Breast epithelium (tissue), 4 donors: ENCODE measurements at regions not wholly inside any gene's neighbourhood (a gene's known extent, or its start where the extent isn't known, plus 50 kb on each side); places are given as distances from the start of the nearest gene placed in this dataset.
"Not testable (repeated sequence)": the region's sequence is repeated elsewhere in the genome, so short reads cannot be mapped to it uniquely, and the experiment has no call there.

Experiments used
- DNase-seq, 2 donors: peaks; one replicate each; pipeline ENCODE4 v3.0.0-alpha.2; 2019; ENCODE audit warnings: low spot score in 2 of 2
- H3K27ac ChIP-seq, 2 donors: fragments of 200-600 bp; sonication (generic) in 1 of 2; one replicate each; pipeline ENCODE4 v1.5.1; 2016 to 2019; ENCODE audit warnings: mild to moderate bottlenecking in 1 of 2
- H3K27me3 ChIP-seq, 2 donors: fragments of 200-600 bp; sonication (generic) in 1 of 2; one replicate each; pipeline versions ENCODE4 v1.5.1 to v1.6.0; 2017 to 2019; ENCODE audit warnings: control low read depth in 1 of 2, mild to moderate bottlenecking in 1 of 2
- H3K36me3 ChIP-seq: fragments of 200-600 bp; one replicate; pipeline ENCODE4 v1.5.1; 2019
- H3K4me1 ChIP-seq, 2 donors: fragments of 200-600 bp; sonication (generic); one replicate each; pipeline ENCODE4 v1.5.1; 2016 to 2019; ENCODE audit warnings: control low read depth in 1 of 2
- H3K4me3 ChIP-seq, 3 donors: fragments of 200-600 bp; sonication (generic); 1 replicate in 2 of 3; 2 replicates in 1 of 3; pipeline ENCODE4 v1.5.1; 2016 to 2019; ENCODE audit warnings: mild to moderate bottlenecking in 3 of 3, moderate library complexity in 2 of 3
- H3K9me3 ChIP-seq, 2 donors: fragments of 200-600 bp; sonication (generic) in 1 of 2; one replicate each; pipeline ENCODE4 v1.5.1; 2016 to 2019; ENCODE audit warnings: control low read depth in 1 of 2
- POLR2A ChIP-seq: fragments of 450-650 bp; IDR thresholded peaks from one replicate; pipeline ENCODE4 v1.6.1; 2016; ENCODE audit warnings: antibody characterized with exemption, mild to moderate bottlenecking, moderate library complexity
- POLR2AphosphoS5 ChIP-seq, 3 donors: sonication (generic); formaldehyde crosslinking; IDR thresholded peaks; one replicate each; pipeline ENCODE4 v1.6.1; 2017; ENCODE audit warnings: antibody characterized with exemption in 3 of 3
- intact Hi-C: fragments of 100-400 bp; cut with DNase I; formaldehyde crosslinking; loops from one replicate; pipeline ENCODE4 v1.15.1; 2023; ENCODE audit warnings: low total_unique reads
- TF ChIP-seq, protein P1 (sequence below), 3 donors: fragments of 450-650 bp; IDR thresholded peaks; one replicate each; pipeline ENCODE4 v1.5.1; 2016 to 2017; ENCODE audit warnings: antibody characterized with exemption in 3 of 3, mild to moderate bottlenecking in 3 of 3, moderate library complexity in 3 of 3

DNA sequence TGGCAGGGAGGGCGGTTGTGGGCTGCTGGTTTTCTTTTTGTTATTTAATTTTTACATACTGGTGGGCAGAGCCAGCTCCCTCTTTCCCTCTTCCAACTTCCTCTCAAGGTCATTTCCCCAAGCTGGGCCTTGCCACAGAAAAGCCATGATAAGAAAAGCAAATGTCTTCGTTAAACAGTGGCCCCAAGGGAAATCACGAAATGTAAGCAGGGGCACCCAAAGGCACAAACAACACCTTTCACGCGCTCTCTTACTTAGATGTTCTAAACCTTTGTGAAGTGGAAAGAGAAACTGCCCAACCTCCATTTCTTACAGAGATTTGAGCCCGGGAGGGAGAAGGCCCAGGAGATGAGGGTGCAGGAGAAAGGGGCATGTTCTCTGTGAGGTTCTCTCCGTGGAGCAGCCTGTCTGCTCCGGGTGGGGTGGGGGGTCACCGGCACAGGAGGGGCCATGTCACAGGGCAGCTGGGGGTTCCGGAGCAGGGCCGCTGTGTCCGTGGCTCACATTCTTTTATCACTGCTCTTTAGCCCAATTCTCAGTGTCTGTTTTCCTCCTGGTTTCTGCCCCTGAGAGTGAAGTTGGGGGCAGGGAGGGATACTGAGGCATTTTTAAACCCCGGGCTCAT lies 190.7 kb upstream of the GATA6 start:
- TF ChIP-seq, protein P1, sequence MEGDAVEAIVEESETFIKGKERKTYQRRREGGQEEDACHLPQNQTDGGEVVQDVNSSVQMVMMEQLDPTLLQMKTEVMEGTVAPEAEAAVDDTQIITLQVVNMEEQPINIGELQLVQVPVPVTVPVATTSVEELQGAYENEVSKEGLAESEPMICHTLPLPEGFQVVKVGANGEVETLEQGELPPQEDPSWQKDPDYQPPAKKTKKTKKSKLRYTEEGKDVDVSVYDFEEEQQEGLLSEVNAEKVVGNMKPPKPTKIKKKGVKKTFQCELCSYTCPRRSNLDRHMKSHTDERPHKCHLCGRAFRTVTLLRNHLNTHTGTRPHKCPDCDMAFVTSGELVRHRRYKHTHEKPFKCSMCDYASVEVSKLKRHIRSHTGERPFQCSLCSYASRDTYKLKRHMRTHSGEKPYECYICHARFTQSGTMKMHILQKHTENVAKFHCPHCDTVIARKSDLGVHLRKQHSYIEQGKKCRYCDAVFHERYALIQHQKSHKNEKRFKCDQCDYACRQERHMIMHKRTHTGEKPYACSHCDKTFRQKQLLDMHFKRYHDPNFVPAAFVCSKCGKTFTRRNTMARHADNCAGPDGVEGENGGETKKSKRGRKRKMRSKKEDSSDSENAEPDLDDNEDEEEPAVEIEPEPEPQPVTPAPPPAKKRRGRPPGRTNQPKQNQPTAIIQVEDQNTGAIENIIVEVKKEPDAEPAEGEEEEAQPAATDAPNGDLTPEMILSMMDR (IDR thresholded peaks at IDR 0.05) = no peak
- no peak for TF ChIP-seq POLR2AphosphoS5 (IDR thresholded peaks at IDR 0.05)
- no peak for TF ChIP-seq POLR2A
- no peak for DNase-seq
- Histone ChIP-seq H3K27ac (no peak overlapping the region), H3K9me3 (no peaks in the 10 kb centered on the region), H3K27me3 (no peaks in the 10 kb centered on the region), H3K36me3 (no peaks in the 10 kb centered on the region), H3K4me1 (no peaks in the 10 kb centered on the region), H3K4me3 (no peak overlapping the region)
- intact Hi-C loops = no loop called here

DNA sequence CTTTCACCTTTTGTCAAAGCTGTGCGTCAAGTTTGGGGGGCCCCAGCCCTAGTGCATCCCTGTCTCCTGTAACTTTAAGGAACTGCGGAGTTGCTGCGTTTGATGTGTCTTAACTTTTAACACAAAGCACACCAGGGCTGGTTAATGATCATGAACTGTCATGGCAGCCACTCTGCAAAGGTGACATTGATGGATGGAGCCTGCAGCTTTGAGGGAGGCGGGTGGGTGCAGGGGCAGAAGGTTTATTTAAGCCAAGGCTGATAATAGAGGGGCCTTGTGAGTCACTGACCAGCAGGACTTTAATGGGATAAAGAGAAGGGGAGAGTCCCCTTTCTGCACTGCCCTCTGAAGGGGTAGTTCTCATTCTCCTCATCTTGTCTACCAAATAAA lies 190.2 kb upstream of the GATA6 start:
- H3K36me3 ChIP-seq = no peaks in the 10 kb centered on the region
- intact Hi-C loops = no loop called here

DNA sequence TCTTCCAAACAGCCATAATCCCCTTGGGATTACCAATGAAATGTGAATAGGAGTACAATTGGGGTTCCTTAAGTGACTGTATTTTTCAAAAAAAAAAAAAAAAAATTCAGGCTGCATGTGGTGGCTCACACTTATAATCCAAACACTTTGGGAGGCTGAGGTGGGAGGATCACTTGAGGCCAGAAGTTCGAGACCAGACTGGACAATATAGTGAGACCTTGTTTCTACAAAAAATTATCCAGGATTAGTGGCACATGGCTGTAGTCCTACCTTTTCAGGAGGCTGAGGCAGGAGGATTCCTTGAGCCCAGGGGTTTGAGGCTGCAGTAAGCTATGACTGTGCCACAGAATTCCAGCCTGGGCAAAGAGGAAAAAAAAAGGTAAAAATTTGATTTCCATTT lies 189.6 kb upstream of the GATA6 start:
- intact Hi-C loops = no loop called here
- no peak for DNase-seq

More for the DNA sequence above, 190.2 kb upstream of the GATA6 start:
- Histone ChIP-seq H3K27me3 (no peaks in the 10 kb centered on the region), H3K9me3 (no peaks in the 10 kb centered on the region), H3K4me3 (no peak overlapping the region), H3K4me1 (no peaks in the 10 kb centered on the region), H3K27ac (no peak overlapping the region)
- no peak for DNase-seq
- TF ChIP-seq POLR2A (no peak), POLR2AphosphoS5 (IDR thresholded peaks at IDR 0.05) (no peak)
- TF ChIP-seq, protein P1 (IDR thresholded peaks at IDR 0.05) = no peak

DNA sequence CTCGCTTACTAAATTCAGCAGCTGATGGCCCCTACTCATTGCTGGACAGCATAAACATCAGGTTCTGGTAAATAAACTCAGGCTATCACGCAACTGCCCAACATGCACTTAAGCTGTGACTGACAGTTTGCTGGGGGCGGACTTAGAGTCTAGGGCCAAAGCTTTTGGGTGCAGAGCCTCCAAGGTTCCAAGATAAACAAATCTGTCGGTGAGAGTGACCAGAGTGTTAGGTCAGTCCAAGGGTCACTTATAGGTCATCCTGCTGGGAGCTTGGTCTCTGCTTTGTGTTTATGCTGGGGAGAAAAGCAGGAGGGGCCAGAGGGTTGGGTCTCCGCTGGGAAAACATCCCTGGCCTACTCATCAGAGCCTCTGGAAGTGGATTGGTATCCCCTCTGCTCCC lies 188.6 kb upstream of the GATA6 start:
- no peak overlapping the region for H3K4me3 ChIP-seq
- no peak overlapping the region for H3K27ac ChIP-seq
- no peak for DNase-seq
- H3K4me1 ChIP-seq = no peaks in the 10 kb centered on the region
- intact Hi-C loops = no loop called here
- H3K36me3 ChIP-seq = no peaks in the 10 kb centered on the region
- TF ChIP-seq, protein P1 (IDR thresholded peaks at IDR 0.05) = no peak
- no peak for TF ChIP-seq POLR2A
- TF ChIP-seq POLR2AphosphoS5 (IDR thresholded peaks at IDR 0.05) = no peak
- no peaks in the 10 kb centered on the region for H3K27me3 ChIP-seq
- H3K9me3 ChIP-seq = no peaks in the 10 kb centered on the region

More for the DNA sequence above, 189.6 kb upstream of the GATA6 start:
- Histone ChIP-seq H3K4me3 (no peak overlapping the region), H3K27ac (no peak overlapping the region), H3K27me3 (no peaks in the 10 kb centered on the region), H3K9me3 (no peaks in the 10 kb centered on the region), H3K4me1 (no peaks in the 10 kb centered on the region), H3K36me3 (no peaks in the 10 kb centered on the region)
- TF ChIP-seq POLR2A = no peak
- TF ChIP-seq POLR2AphosphoS5 (IDR thresholded peaks at IDR 0.05) = no peak
- TF ChIP-seq, protein P1 (IDR thresholded peaks at IDR 0.05) = no peak

DNA sequence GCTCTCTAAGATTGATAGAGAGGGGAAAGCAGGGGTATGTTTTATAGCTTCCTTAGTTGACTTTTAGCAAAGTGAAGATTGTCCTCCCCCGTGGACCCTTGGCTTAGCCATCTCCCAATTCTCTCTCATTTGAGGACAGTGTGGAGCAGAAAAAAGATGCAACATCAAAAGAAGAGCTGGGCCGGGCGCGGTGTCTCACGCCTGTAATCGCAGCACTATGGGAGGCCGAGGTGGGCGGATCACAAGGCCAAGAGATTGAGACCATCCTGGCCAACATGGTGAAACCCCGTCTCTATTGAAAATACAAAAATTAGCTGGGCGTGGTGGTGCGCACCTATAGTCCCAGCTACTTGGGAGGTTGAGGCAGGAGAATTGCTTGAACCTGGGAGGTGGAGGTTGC lies 187.9 kb upstream of the GATA6 start:
- intact Hi-C loops, H3K27ac ChIP-seq, H3K27me3 ChIP-seq, DNase-seq, H3K4me3 ChIP-seq, H3K4me1 ChIP-seq, H3K9me3 ChIP-seq, H3K36me3 ChIP-seq: not testable (repeated sequence)

DNA sequence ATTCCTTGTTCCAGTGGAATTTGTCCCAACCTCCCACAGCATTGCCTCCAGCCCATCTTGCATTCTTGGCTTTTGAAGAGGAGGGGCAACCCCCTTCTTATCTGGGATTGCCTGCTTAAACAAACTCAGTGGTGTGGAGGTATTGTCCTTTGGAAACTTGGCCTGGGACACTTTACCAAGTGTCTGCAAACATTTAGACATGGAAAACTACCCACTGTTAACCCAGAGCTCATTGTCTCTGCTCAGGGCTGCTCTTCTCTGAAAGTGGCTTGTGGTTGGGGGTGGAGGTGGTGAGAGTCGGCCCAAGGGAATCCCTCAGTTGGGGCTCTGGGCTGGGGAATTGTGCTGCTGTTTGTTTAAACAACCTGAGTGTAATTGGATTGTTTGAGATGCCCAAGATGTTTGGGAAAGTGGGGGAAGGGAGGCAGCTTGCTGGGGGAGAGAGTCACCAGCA lies 178.3 kb upstream of the GATA6 start:
- H3K4me3 ChIP-seq = no peak overlapping the region
- intact Hi-C loops = no loop called here
- H3K27ac ChIP-seq = no peak overlapping the region

More for the DNA sequence above, 178.3 kb upstream of the GATA6 start:
- H3K27me3 ChIP-seq = no peaks in the 10 kb centered on the region
- H3K36me3 ChIP-seq = no peaks in the 10 kb centered on the region
- DNase-seq = no peak
- TF ChIP-seq POLR2A = no peak
- no peak for TF ChIP-seq POLR2AphosphoS5 (IDR thresholded peaks at IDR 0.05)
- H3K9me3 ChIP-seq = no peaks in the 10 kb centered on the region
- no peaks in the 10 kb centered on the region for H3K4me1 ChIP-seq
